GM12891 (cell line): ENCODE measurements at regions not wholly inside any gene's neighbourhood (a gene's known extent, or its start where the extent isn't known, plus 50 kb on each side); places are given as distances from the start of the nearest gene placed in this dataset.

Source experiments
- DNase-seq: peaks from one replicate; pipeline ENCODE4 v3.0.0; 2011; ENCODE audit warnings: low spot score; ENCODE audit not compliant: insufficient read length
- FAIRE-seq: peaks from 2 replicates; lab custom pipeline; 2011; peaks lifted over from hg19 to GRCh38; lab: Jason Lieb, UNC
- PAX5 ChIP-seq: IDR thresholded peaks from 2 replicates; pipeline ENCODE4 v1.6.1; 2011; ENCODE audit warnings: low read length, moderate library complexity, mild to moderate bottlenecking; ENCODE audit not compliant: insufficient read depth, severe bottlenecking
- POLR2A ChIP-seq: IDR thresholded peaks from 2 replicates; pipeline ENCODE4 v1.6.1; 2011; ENCODE audit warnings: low read depth, low read length, control low read depth
- POLR2AphosphoS5 ChIP-seq: IDR thresholded peaks from 2 replicates; pipeline ENCODE4 v1.6.1; 2011; ENCODE audit warnings: low read depth, low read length, control low read depth
- POU2F2 ChIP-seq: IDR thresholded peaks from 2 replicates; pipeline ENCODE4 v1.6.1; 2011; ENCODE audit warnings: low read depth, mild to moderate bottlenecking, control low read depth, low read length, moderate library complexity
- SPI1 ChIP-seq: IDR thresholded peaks from 2 replicates; pipeline ENCODE4 v1.6.1; 2011; ENCODE audit warnings: low read depth, low read length, control low read depth
- TAF1 ChIP-seq: IDR thresholded peaks from 2 replicates; pipeline ENCODE4 v1.6.1; 2011; ENCODE audit warnings: low read depth, low read length, control low read depth

DNA sequence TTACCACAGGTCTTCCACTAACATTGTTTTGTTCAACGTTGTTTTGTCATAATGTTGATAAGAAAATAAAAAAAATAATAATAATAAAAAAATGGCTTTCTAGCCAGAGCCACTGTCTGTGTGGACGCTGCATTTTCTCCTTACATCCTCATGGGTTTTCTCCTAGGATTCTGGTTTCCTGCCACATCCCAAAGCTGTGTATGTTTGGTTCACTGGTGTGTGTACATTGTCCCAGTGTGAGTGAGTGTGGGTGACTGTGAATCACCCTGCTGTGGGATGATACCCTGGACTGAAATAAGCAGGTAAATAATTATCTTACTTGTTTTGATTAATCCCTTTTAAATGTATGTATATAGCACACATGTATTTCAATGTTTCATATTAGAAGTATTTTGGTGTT lies 2154.4 kb upstream of the AGA start:
- FAIRE-seq (no peak), DNase-seq (no peak)

DNA sequence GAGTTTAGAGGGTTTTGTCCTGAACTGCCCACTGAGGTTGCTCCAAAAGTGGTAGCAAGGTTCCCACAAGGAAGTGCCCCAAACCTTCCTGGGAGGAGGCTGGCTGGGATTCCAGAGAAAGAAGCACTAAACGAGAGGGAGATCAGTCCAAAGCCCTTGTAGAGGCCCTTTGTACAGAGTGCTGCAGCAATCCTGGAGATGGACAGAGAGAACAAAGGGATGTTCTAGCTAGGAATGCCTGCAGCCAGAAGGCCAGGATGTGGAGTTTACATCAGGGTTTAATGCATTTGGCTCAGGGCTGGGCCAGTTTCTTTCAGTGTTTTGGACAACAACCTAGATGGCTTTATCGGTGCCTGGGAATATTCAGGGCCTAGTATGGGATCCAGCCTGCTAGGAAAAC lies 2155.1 kb upstream of the AGA start:
- TF ChIP-seq POLR2AphosphoS5, result no peak
- no peak for TF ChIP-seq TAF1
- no peak for TF ChIP-seq SPI1
- TF ChIP-seq POLR2A, result no peak
- TF ChIP-seq POU2F2, result no peak
- TF ChIP-seq PAX5, result no peak
- FAIRE-seq (no peak), DNase-seq (no peak)

More for the DNA sequence above, 2154.4 kb upstream of the AGA start:
- no peak for TF ChIP-seq TAF1
- no peak for TF ChIP-seq POLR2AphosphoS5
- no peak for TF ChIP-seq SPI1
- TF ChIP-seq POU2F2, result no peak
- no peak for TF ChIP-seq POLR2A
- no peak for TF ChIP-seq PAX5

DNA sequence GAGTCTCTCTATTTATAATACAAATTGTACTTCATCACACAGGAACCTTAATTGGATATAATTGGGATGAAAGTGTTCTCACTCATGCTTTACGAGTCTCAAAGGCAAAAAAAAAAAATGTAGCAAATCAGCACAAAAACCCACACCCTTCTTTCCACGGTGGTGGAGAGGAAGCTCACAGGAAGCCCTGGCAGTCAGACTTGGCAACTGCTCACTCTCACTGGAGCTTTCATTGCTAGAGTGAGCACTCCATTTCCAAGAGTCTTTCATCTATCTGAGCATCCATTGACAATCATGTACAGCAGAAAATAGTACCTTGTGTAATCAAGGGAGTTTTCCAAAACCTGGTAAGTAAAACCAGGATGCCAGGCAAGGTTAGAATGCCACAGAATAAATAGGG lies 2159.4 kb upstream of the AGA start:
- TF ChIP-seq POLR2AphosphoS5, result no peak
- no peak for TF ChIP-seq TAF1
- no peak for TF ChIP-seq SPI1
- no peak for TF ChIP-seq PAX5
- TF ChIP-seq POU2F2, result no peak
- TF ChIP-seq POLR2A, result no peak
- FAIRE-seq, result no peak
- no peak for DNase-seq

DNA sequence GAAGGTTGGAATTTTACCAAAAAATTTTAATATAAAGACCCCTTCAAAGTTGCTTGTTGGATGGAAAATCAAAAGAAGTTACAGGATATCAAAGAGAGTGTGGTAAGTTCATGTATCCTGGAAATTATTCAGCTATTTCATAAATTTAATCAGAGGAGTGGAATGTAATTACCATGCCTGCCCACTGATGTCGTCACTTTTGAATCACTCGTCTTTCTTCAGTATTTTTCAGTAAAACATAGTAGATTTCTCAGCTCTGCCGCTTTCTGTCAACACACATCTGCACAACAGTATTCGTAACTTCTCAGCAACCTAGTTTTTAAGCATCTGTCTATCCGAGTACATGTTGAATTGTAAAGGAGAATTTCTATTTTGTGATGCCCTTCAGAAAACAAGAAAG lies 2163.0 kb upstream of the AGA start:
- DNase-seq (no peak), FAIRE-seq (no peak)
- no peak for TF ChIP-seq TAF1
- no peak for TF ChIP-seq POLR2AphosphoS5
- no peak for TF ChIP-seq PAX5
- TF ChIP-seq POU2F2, result no peak
- no peak for TF ChIP-seq SPI1
- no peak for TF ChIP-seq POLR2A

DNA sequence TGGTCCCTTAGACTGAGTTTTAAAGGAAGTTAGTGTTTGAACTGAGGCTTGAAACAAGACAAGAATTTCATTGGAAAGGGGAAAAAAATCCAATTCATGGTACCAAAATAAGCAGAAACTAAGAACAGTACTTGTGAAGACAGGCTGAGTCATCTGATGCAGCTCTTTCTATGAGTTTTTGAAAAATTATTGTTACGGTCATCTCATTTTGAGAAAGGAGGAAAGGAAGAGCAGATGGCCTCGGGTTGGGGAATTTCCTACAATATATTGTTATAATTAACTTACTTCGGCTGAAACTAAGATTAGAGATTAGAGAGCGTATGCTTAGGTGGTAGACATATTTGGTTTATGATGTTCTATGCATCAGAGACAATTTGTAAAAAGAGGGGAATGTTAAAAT lies 2164.8 kb upstream of the AGA start:
- no peak for DNase-seq
- no peak for FAIRE-seq
- no peak for TF ChIP-seq PAX5
- no peak for TF ChIP-seq POLR2A
- no peak for TF ChIP-seq SPI1
- no peak for TF ChIP-seq POLR2AphosphoS5
- TF ChIP-seq POU2F2, result no peak
- TF ChIP-seq TAF1, result no peak

DNA sequence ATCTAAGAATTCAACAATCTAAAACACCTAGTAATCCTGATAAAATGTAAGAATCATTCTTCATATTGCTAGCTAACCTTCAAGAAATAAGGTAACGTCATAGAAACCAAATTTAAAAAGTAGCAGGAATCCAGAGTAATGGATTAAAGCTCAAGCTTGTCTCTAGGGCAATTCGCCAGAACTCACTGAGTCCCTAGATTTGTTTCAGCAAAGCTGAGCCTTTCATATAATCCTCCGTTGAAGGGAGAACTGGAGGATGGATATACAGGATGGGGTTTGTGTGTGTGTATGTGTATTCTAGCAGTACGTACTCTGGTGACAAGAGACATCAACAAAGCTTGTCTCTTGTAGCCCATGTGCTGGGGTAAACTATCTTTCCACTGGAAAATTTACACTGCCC lies 2173.5 kb upstream of the AGA start:
- DNase-seq, result no peak
- no peak for TF ChIP-seq POLR2AphosphoS5
- no peak for TF ChIP-seq POU2F2
- TF ChIP-seq TAF1, result no peak
- TF ChIP-seq SPI1, result no peak
- no peak for TF ChIP-seq PAX5
- no peak for TF ChIP-seq POLR2A
- no peak for FAIRE-seq

DNA sequence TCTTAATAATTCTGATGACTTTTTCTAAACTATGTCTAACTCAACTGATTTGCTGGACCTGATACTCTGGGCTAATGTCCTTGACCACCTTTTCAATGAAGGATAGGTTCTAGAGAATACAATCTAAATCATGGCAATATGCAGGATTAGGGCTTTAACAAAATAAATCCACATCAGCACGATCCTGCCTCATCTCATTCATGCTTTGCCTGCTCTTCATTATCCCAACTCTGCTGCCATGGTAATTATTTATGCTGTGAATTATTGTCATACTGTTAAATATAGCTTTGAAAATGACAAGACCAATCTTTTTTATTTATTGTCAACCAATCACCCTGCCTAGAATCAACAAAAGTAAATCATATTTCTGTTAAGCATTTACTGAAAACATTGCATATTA lies 2176.7 kb upstream of the AGA start:
- DNase-seq, result no peak
- FAIRE-seq, result no peak
- TF ChIP-seq POU2F2, result no peak

DNA sequence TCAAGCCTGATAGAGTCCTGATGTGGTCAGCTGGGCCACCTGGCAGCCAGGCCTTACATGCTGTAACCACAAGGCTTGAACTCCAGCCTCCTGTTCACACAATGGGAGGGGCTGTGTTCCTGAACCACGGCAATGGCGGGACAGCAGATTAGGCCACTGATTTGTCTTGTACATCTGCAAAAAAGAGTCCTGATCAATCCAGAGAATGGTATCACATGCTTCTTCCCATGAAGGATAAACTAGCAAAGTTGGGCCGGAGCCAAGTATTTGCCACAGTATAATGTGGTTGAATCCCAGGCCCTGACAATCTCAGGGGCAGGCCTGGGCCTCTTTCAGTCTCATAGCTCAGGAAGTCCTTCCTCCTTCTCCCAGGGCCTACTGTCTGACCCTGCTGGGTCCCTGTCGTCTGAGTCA lies 2182.5 kb upstream of the AGA start:
- TF ChIP-seq POLR2A (no peak), PAX5 (no peak), POU2F2 (no peak), POLR2AphosphoS5 (no peak), SPI1 (no peak), TAF1 (no peak)
- DNase-seq, result no peak
- FAIRE-seq, result no peak

DNA sequence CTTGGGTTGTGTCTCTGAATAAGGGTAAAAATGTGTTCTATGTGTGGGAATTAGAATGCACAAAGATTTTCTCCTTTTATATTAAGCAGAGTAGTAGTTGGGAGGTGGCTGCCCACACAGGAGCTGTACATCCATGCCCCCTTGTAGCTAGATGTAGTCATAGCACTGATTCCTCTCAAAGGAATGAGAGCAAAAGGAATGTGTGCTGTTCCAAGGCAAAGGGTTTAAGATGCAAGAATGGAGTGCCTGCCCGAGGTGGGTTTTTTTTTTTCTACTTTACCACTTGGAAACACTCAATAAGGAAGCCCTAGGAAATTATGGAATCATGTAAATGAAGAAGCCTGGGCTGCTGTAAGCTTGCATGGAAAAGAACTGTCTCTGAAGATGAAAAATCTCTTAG lies 2183.2 kb upstream of the AGA start:
- DNase-seq, result no peak

DNA sequence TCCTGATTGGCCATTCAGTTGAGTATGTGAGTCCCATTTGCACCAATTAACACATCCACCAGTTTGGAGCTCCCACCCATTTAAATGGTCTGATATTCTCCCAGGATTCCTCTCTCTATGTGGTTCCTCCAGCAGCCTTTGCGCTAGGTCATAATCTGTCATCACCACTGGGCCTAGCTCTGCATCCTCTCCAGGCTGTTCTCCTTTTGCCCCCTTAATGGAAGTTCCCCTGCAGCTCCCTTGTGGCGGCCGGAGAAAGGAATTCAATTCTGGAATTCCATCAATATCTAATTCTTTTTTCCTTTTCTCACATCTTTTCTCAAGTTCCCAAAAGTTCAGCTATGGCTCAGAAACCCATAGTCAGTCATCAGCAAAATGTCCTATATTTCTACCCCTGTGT lies 2184.4 kb upstream of the AGA start:
- no peak for FAIRE-seq

More for the DNA sequence above, 2183.2 kb upstream of the AGA start:
- FAIRE-seq, result no peak
- TF ChIP-seq SPI1 (no peak), TAF1 (no peak), POLR2A (no peak), PAX5 (no peak), POLR2AphosphoS5 (no peak), POU2F2 (no peak)

DNA sequence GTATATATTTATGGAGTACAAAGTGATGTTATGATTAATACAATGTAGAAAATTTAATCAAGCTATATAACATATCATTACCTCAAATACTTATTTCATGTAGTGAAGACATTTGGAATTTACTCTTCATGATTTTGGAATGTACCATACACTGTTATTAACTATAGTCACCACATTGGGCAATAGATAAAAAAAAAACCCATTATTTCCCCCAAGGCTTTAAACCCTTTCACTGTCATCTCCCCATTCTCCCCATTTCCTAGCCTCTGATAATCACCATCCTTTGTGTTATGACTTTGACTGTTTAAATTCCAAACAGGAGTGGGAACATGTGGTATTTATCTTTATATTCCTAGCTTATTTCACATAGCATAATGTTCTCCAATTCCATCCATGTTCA lies 2189.1 kb upstream of the AGA start:
- TF ChIP-seq POLR2AphosphoS5 (no peak), SPI1 (no peak), TAF1 (no peak), POLR2A (no peak), POU2F2 (no peak), PAX5 (no peak)
- FAIRE-seq (no peak), DNase-seq (no peak)

More for the DNA sequence above, 2184.4 kb upstream of the AGA start:
- TF ChIP-seq POU2F2 (no peak), TAF1 (no peak), SPI1 (no peak)
- DNase-seq, result no peak
